C4-2B (cell line): ENCODE measurements at regions not wholly inside any gene's neighbourhood (a gene's known extent, or its start where the extent isn't known, plus 50 kb on each side); places are given as distances from the start of the nearest gene placed in this dataset.

Experiments used
- H3K27ac ChIP-seq: fragments of 450-650 bp; 2 replicates; pipeline ENCODE4 v1.5.1; 2017
- ZFX ChIP-seq: fragments of 450-650 bp; IDR thresholded peaks from 2 replicates; pipeline ENCODE4 v1.6.1; 2017
- TF ChIP-seq, protein P1 (sequence below): fragments of 450-650 bp; conservative IDR thresholded peaks from 2 replicates; pipeline ENCODE4 v1.5.1; 2017; ENCODE audit warnings: mild to moderate bottlenecking

DNA sequence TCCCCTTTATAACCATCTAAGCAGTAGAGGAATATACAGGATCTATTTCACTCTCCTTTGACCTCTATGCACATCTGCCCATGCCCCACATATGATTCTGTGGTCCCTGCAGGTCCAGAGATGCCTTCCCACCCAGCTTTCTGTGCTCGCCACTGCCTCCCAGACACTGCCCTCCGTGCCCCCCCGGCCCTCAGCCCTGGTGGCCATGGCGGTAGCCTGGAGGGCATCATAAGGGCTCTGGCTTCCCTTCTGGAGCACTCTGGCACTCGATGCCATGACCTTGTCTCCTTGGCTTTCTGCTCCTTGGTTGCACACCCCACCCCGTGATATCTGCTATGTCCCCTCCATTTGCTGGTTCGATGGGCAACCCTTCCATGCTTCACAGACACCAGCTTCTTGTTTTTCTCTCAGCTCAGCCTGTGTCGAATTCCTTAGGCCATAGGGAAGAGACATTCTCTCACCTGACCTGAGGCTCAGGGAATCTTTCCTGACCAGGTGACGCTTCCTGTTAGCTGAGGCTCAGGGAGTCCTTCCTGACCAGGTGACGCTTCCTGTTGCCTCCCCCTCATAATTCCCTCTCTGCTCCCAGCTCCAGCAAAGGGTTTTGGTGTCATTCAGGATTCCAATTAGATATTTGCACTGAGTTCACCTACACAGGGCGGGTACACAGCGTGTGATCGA is 100.4 kb upstream of the GLI3 start:
- no peak for TF ChIP-seq ZFX
- TF ChIP-seq, protein P1, sequence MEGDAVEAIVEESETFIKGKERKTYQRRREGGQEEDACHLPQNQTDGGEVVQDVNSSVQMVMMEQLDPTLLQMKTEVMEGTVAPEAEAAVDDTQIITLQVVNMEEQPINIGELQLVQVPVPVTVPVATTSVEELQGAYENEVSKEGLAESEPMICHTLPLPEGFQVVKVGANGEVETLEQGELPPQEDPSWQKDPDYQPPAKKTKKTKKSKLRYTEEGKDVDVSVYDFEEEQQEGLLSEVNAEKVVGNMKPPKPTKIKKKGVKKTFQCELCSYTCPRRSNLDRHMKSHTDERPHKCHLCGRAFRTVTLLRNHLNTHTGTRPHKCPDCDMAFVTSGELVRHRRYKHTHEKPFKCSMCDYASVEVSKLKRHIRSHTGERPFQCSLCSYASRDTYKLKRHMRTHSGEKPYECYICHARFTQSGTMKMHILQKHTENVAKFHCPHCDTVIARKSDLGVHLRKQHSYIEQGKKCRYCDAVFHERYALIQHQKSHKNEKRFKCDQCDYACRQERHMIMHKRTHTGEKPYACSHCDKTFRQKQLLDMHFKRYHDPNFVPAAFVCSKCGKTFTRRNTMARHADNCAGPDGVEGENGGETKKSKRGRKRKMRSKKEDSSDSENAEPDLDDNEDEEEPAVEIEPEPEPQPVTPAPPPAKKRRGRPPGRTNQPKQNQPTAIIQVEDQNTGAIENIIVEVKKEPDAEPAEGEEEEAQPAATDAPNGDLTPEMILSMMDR = no peak
- no peak overlapping the region for H3K27ac ChIP-seq

DNA sequence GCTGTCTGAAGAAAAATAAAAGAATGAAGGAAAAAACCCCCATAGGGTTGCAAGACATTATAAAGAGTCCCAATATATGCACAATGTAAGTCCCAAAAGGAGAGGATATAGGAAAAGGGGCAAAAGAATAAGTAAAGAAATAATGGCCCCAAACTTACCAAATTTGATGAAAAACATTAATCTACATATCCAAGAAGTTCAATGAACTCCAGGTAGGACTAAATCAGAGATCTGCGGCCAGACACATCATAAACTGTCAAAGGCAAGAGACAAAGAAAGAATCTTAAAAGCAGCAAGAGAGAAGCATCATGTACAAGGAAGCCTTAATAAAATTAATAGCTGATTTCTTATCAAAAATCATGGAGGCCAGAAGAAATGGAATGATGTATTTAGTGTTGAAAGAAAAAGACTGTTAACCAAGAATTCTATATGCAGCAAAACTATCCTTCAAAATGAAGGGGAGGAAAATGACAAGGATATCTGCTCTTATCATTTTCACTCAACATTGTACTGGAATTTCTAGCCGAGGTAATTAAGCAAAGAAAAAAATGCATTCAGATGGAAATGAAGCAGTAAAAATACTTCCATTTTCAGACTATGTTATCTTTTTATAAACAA is 95.7 kb upstream of the GLI3 start:
- H3K27ac ChIP-seq = no peak overlapping the region
- TF ChIP-seq, protein P1 = no peak
- TF ChIP-seq ZFX = no peak

DNA sequence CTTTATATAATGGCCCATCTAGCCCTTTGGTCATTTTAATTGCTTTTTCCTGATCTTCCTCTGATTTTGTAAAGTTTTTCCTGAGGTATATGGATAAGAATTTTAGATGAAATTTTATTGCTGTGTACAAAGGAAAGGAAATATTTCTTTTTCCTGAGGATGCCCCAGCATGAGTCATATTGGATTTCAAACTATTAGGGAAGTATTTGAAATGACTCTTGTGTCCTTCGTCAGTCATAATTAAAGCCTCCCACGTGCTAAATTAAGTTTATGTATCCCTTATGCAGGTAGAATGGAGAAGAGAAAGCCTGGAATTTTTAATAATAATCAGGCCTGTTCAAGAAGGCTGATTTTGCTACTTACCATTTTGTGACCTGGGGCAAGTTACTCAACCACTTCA is 82.6 kb upstream of the GLI3 start:
- TF ChIP-seq, protein P1 = no peak
- TF ChIP-seq ZFX = no peak
- H3K27ac ChIP-seq = no peak overlapping the region

DNA sequence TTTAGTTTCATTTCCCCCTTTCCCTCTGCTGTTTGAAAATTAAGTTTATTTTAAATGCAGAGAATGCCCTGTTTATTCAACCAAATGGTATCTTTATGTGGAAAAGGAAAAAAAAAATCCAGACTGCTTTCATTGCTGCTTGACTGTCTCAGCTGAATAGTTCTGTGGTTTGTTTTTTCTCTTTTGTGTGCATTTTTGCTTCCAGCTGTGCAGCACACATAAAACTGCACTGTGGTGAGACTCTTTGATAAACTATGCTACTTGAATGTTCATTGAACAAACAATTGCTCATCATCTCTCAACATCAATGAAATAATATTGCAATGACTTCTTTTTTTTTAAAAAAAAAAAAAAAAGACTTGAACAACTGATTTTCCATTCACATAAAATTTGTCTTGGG is 78.6 kb upstream of the GLI3 start:
- TF ChIP-seq, protein P1 = no peak
- TF ChIP-seq ZFX = no peak
- H3K27ac ChIP-seq = no peak overlapping the region

DNA sequence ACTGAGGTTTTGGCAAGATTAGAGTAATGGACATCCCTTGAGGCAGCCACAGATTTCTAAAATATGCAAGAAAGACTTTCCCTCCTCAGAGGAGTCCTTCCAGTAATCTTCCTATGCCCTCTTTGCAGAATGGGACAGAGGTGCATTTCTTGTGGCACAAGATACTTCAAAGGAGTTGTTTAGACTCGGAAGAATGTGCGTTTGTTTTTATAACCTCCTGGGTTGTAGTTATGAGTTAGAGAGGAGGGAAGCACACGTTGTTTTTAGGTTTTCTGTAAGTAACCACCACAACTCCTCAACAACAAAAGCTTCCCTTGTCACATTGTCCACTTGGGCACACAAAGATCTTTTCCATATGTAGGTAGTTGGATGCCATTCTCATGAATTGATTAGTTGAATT is 78.1 kb upstream of the GLI3 start:
- TF ChIP-seq, protein P1 = no peak
- H3K27ac ChIP-seq = no peak overlapping the region

DNA sequence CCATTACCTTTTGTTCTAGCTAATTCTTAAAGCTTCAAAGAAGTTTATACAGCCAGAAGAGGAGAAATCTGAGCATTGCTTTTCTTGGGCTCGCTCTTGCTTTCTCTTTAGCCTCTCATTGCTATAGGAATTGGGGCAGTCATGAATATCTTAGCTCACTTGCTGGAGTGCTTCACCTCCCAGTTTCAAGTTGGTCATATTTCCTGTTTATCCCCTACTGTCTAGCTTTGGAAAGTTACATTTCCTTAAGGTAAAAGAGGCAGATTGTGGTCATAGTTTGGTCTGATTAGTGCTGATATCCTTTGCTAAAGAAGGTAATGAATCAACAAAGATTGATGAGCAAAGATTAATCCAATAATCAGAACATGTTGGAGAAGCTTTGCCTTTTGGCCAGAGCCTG is 77.7 kb upstream of the GLI3 start:
- H3K27ac ChIP-seq = no peak overlapping the region
- TF ChIP-seq ZFX = no peak
- TF ChIP-seq, protein P1 = no peak

DNA sequence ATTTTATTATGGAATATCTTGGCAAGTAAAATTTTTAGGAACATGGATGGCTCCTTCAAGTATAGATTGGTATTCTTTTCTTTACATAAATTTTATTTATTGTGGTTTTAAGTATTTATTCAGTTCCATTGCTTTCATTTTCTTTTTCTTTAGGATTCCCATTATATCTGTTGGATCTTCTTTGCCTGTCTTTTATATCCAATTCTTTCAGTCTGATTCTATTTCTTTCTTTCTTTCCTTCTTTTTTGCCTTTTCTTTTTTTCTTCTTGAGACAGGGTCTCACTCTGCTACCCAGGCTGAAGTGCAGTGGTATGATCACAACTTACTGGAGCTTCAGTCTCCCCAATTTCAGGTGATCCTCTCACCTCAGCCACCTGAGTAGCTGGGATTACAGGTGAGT is 74.2 kb upstream of the GLI3 start:
- H3K27ac ChIP-seq = no peak overlapping the region
- no peak for TF ChIP-seq ZFX
- TF ChIP-seq, protein P1 = no peak
